Esophagus muscularis mucosa (tissue), 3 donors: ENCODE measurements at regions not wholly inside any gene's neighbourhood (a gene's known extent, or its start where the extent isn't known, plus 50 kb on each side); places are given as distances from the start of the nearest gene placed in this dataset.

Source experiments
- POLR2AphosphoS5 ChIP-seq, 2 donors: sonication (generic); formaldehyde crosslinking; IDR thresholded peaks; one replicate each; pipeline ENCODE4 v1.6.1; 2017; ENCODE audit warnings: antibody characterized with exemption in 2 of 2
- TF ChIP-seq, protein P1 (sequence below), 3 experiments: fragments of 200-600 bp in 2 of 3; fragments of 450-650 bp in 1 of 3; sonication (generic) in 2 of 3; IDR thresholded peaks; one replicate each; pipeline ENCODE4 v1.5.1; 2017 to 2019; ENCODE audit warnings: antibody characterized with exemption in 3 of 3, mild to moderate bottlenecking in 2 of 3, moderate library complexity in 1 of 3

DNA sequence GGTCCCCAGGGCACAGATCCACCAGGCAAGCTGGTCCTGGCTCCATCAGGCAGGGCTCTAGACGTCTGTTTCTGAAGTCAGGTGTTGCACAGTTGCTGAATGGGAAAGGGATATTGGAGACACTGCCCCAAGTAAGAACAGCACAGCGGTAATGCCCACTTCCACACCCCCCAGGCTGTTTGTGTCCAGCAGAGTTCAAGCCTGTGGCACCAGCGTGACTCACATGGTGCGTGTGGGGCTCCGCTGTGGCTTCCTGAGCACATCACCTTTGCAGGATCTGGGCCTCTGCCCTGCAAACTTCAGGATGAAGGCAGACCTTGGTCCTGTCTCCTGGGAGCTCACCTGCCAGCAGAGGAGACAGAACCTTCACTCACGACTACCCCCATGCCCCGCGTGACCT, 203.3 kb downstream of the TFCP2L1 start:
- TF ChIP-seq, protein P1, sequence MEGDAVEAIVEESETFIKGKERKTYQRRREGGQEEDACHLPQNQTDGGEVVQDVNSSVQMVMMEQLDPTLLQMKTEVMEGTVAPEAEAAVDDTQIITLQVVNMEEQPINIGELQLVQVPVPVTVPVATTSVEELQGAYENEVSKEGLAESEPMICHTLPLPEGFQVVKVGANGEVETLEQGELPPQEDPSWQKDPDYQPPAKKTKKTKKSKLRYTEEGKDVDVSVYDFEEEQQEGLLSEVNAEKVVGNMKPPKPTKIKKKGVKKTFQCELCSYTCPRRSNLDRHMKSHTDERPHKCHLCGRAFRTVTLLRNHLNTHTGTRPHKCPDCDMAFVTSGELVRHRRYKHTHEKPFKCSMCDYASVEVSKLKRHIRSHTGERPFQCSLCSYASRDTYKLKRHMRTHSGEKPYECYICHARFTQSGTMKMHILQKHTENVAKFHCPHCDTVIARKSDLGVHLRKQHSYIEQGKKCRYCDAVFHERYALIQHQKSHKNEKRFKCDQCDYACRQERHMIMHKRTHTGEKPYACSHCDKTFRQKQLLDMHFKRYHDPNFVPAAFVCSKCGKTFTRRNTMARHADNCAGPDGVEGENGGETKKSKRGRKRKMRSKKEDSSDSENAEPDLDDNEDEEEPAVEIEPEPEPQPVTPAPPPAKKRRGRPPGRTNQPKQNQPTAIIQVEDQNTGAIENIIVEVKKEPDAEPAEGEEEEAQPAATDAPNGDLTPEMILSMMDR (IDR thresholded peaks at IDR 0.05) = no peak
- no peak for TF ChIP-seq POLR2AphosphoS5 (IDR thresholded peaks at IDR 0.05)
